Adrenal gland (tissue), 9 donors: ENCODE measurements at regions not wholly inside any gene's neighbourhood (a gene's known extent, or its start where the extent isn't known, plus 50 kb on each side); places are given as distances from the start of the nearest gene placed in this dataset.

Experiments
- DNase-seq, 7 donors: peaks; one replicate each; pipeline ENCODE4 v3.0.0-alpha.2; 2019 to 2020
- H3K27ac ChIP-seq, 5 donors: fragments of 200-600 bp; sonication (generic) in 4 of 5; 1 replicate in 3 of 5; 2 replicates in 2 of 5; pipeline versions ENCODE4 v1.5.1 to v1.8.0; 2016 to 2020; ENCODE audit warnings: mild to moderate bottlenecking in 1 of 5
- H3K27me3 ChIP-seq: fragments of 200-600 bp; 2 replicates; pipeline ENCODE4 v1.8.0; 2021
- H3K36me3 ChIP-seq, 2 donors: fragments of 200-600 bp; replicated peaks in 1 of 2; 1 replicate in 1 of 2; 2 replicates in 1 of 2; pipeline versions ENCODE4 v1.5.1 to v1.8.0; 2018 to 2022
- H3K4me1 ChIP-seq, 2 donors: fragments of 200-600 bp; replicated peaks in 1 of 2; 1 replicate in 1 of 2; 2 replicates in 1 of 2; pipeline versions ENCODE4 v1.5.1 to v1.8.0; 2018 to 2021
- H3K4me3 ChIP-seq, 4 donors: fragments of 200-600 bp; sonication (generic) in 3 of 4; one replicate each; pipeline ENCODE4 v1.5.1; 2016 to 2018
- H3K9me3 ChIP-seq, 3 donors: fragments of 200-600 bp; sonication (generic) in 1 of 3; replicated peaks in 1 of 3; 1 replicate in 2 of 3; 2 replicates in 1 of 3; pipeline versions ENCODE4 v1.5.1 to v1.8.0; 2016 to 2021
- POLR2A ChIP-seq, 2 donors: fragments of 450-650 bp; IDR thresholded peaks; one replicate each; pipeline ENCODE4 v1.6.1; 2017; ENCODE audit warnings: antibody characterized with exemption in 2 of 2, mild to moderate bottlenecking in 2 of 2, moderate library complexity in 1 of 2
- WGBS, 4 donors: extraction: QIAGEN DNeasy Blood & Tissue Kit in 2 of 4; methylation state at CpG; one replicate each; pipeline versions ENCODE4 v1.1.5 to v1.1.7; 2013 to 2017; 5-methylcytosine and 5-hydroxymethylcytosine counted together
- intact Hi-C, 2 donors: fragments of 100-400 bp; cut with DNase I; formaldehyde crosslinking; loops; one replicate each; pipeline versions ENCODE4 v1.14.1 to v1.15.0; 2022 to 2023
- TF ChIP-seq, protein P1 (sequence below), 6 experiments: fragments of 450-650 bp in 4 of 6; fragments of 200-600 bp in 2 of 6; sonication (generic) in 1 of 6; IDR thresholded peaks; 1 replicate in 5 of 6; 2 replicates in 1 of 6; pipeline versions ENCODE4 v1.5.1 to v1.8.0; 2016 to 2021; ENCODE audit warnings: antibody characterized with exemption in 6 of 6, mild to moderate bottlenecking in 2 of 6, moderate library complexity in 1 of 6
- donor health status: healthy with polysubstance abuse.
- donor health status: Bipolar disorder and iron deficiency.
- donor health status: DM: yes; HTN: yes; CAD: no.
- donor health status: DM: no; HTN: no; CAD: no.
- donor health status: DM: no; HTN: no; CAD: no.

DNA sequence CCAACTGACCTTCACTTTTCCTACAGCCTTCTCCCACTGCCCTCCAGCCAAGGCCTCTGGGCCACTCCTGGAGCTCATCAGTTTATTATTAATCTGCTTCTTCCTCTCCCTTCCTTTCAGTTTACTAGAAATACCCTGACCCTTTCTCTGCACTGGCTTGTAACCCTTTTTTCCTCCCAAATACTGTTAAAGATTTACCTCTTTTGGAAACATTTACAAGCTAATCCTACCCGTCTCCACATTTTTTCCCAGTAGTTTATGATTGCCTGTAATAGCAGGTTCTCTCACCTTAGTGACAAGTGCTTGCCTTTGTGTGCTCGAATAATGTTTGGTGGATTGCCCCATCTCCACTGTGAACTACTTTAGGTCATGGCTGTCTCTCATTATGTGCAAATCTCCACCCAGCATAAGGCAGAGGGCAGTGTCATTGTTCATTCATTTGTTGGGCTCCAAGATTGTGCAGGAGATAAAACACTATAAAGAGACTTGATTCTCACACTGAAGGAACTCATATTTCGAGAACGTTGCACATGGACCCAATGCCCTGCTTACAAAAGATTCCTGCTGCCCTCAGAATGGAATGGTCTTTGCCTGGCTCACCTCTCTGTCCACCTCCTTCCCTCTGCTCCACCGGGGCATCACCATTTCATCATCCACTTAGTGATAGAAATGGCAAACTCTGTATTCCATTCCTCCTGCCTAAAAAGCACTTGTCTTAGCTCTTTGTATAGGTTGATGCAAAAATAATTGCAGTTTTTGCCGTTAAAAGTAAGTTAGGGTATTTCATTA lies 491.1 kb downstream of the UTRN start:
- 96 to 99% (median 97%) methylated on average over 6 of the region's 6 CpGs for WGBS, 4 donors
- no peaks in the 10 kb centered on the region for H3K4me1 ChIP-seq
- H3K36me3 ChIP-seq, result peaks cover 0 to 13% of the 10 kb centered on the region in 2 donors
- H3K27ac ChIP-seq, result no peak overlapping the region
- intact Hi-C loops, result no loop called here
- TF ChIP-seq POLR2A (IDR thresholded peaks at IDR 0.05), result no peak
- TF ChIP-seq, protein P1, sequence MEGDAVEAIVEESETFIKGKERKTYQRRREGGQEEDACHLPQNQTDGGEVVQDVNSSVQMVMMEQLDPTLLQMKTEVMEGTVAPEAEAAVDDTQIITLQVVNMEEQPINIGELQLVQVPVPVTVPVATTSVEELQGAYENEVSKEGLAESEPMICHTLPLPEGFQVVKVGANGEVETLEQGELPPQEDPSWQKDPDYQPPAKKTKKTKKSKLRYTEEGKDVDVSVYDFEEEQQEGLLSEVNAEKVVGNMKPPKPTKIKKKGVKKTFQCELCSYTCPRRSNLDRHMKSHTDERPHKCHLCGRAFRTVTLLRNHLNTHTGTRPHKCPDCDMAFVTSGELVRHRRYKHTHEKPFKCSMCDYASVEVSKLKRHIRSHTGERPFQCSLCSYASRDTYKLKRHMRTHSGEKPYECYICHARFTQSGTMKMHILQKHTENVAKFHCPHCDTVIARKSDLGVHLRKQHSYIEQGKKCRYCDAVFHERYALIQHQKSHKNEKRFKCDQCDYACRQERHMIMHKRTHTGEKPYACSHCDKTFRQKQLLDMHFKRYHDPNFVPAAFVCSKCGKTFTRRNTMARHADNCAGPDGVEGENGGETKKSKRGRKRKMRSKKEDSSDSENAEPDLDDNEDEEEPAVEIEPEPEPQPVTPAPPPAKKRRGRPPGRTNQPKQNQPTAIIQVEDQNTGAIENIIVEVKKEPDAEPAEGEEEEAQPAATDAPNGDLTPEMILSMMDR (IDR thresholded peaks at IDR 0.05), result no peak
- no peaks in the 10 kb centered on the region for H3K27me3 ChIP-seq
- no peak overlapping the region for H3K4me3 ChIP-seq
- DNase-seq, result no peak
- H3K9me3 ChIP-seq, result no peaks in the 10 kb centered on the region

DNA sequence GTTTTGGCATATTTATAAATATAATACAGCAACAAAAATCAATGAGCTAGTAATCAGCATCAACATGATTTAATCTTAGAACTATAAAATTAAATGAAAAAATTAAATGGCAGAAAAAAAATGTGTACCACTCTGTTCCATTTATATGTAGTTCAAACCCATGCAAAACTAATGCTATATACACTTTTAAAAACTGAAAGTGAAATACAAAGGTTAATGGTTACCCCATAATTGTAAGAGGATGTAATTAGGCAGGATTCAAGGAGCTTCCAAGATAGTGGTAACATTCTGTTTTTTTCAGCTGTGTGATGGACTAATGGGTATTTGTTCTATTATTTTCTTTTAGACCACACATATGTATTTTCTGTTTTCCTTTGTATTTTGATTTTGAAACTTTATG lies 492.1 kb downstream of the UTRN start:
- DNase-seq, result no peak
- Histone ChIP-seq H3K4me1 (no peaks in the 10 kb centered on the region), H3K9me3 (no peaks in the 10 kb centered on the region), H3K4me3 (no peak overlapping the region), H3K36me3 (peaks cover 0 to 13% of the 10 kb centered on the region in 2 donors), H3K27me3 (no peaks in the 10 kb centered on the region), H3K27ac (no peak overlapping the region)
- intact Hi-C loops, result no loop called here
- TF ChIP-seq POLR2A (IDR thresholded peaks at IDR 0.05), result no peak
- TF ChIP-seq, protein P1 (IDR thresholded peaks at IDR 0.05), result no peak

DNA sequence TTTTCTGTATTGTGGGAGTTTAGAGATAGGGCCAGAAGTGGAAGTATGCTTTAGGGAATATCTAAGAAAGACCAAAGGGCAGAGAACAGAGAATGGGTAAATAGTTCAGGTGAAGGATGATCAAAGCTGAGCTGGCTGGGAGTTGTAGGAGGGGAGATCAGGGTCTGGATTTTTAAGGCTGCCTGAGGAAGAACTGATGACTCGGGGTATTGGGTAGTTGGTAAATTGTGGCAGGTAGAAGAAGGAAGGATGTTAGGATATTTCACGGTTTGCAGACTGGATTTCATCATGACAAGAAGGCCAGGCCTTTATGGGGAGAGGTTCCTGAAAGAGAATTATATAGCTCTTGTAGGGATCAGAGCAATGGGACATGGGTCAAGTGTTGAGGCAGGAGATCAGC lies 492.9 kb downstream of the UTRN start:
- Histone ChIP-seq H3K4me1 (no peaks in the 10 kb centered on the region), H3K36me3 (peaks cover 0 to 13% of the 10 kb centered on the region in 2 donors), H3K9me3 (no peaks in the 10 kb centered on the region), H3K27ac (no peak overlapping the region), H3K27me3 (no peaks in the 10 kb centered on the region), H3K4me3 (no peak overlapping the region)
- TF ChIP-seq POLR2A (IDR thresholded peaks at IDR 0.05), result no peak
- TF ChIP-seq, protein P1 (IDR thresholded peaks at IDR 0.05), result no peak
- DNase-seq, result no peak
- intact Hi-C loops, result no loop called here
- 76 to 94% (median 86%) methylated on average over 2 of the region's 2 CpGs for WGBS, 4 donors

DNA sequence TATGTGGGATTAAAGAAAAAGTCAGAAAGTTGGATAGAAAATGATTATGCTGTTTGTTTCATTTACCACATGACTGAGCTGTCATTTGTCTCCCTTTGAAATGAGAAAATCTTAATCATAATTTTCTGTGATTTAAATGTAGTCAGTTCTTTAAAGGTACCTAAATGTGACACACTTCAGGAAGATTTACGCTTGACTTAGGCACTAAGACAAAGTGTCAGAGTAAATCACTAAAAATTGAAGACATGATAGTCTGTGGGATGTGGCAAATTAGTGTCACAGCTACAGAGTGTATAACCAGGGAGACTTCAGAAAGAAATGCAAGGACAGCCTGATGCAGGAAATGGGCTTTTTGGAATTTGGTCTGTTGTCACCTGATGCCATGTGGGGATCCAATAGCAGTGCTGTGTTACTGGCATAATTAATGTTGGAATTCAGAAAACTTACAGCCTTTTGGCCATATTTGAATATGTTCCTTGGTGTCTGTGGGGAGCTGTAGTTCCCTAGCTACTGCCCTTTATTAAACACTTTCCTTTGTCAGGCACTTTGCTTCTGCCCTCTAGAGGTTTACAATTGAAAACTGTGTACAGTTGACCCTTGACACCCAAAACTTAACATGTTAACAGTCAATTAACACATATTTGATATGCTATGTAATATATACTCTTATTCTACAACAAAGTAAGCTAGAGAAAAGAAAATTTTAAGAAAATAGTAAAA lies 493.8 kb downstream of the UTRN start:
- no peak overlapping the region for H3K4me3 ChIP-seq
- H3K9me3 ChIP-seq, result no peaks in the 10 kb centered on the region
- H3K27ac ChIP-seq, result no peak overlapping the region
- WGBS, 4 donors, result 97 to 100% (median 98%) methylated on average over 1 of the region's 1 CpG
- peaks cover 0 to 13% of the 10 kb centered on the region in 2 donors for H3K36me3 ChIP-seq
- TF ChIP-seq, protein P1 (IDR thresholded peaks at IDR 0.05), result peak in 3 of 6 experiments; percentile 3 to 19 (median 18)
- no peak for TF ChIP-seq POLR2A (IDR thresholded peaks at IDR 0.05)
- intact Hi-C loops, result no loop called here
- no peaks in the 10 kb centered on the region for H3K4me1 ChIP-seq
- no peak for DNase-seq
- no peaks in the 10 kb centered on the region for H3K27me3 ChIP-seq
